OCI-LY1 (cell line): ENCODE measurements at regions not wholly inside any gene's neighbourhood (a gene's known extent, or its start where the extent isn't known, plus 50 kb on each side); places are given as distances from the start of the nearest gene placed in this dataset.

Experiments used
- H2AFZ ChIP-seq: fragments of 200-600 bp; sonication (generic), shearing (Covaris generic); 2 replicates; pipeline ENCODE4 v1.6.0; 2014; ENCODE audit warnings: antibody characterized with exemption, mild to moderate bottlenecking, low read length
- H3F3A ChIP-seq: fragments of 200-600 bp; sonication (generic), shearing (Covaris generic); 2 replicates; pipeline ENCODE4 v1.6.0; 2014; ENCODE audit warnings: mild to moderate bottlenecking, antibody characterized with exemption, low read length, moderate library complexity; ENCODE audit not compliant: insufficient read depth
- H3K27ac ChIP-seq: fragments of 200-600 bp; sonication (generic); 2 replicates; pipeline ENCODE4 v1.5.1; 2014; ENCODE audit warnings: low read length, mixed run types, mild to moderate bottlenecking, low read depth; ENCODE audit not compliant: poor library complexity, severe bottlenecking
- H3K27me3 ChIP-seq: fragments of 200-600 bp; sonication (generic); 2 replicates; pipeline ENCODE4 v1.6.0; 2014; ENCODE audit warnings: antibody characterized with exemption, mild to moderate bottlenecking, low read length, moderate library complexity; ENCODE audit not compliant: insufficient read depth
- H3K36me3 ChIP-seq: fragments of 200-600 bp; sonication (generic); 2 replicates; pipeline ENCODE4 v1.6.1; 2014; ENCODE audit warnings: mild to moderate bottlenecking, antibody characterized with exemption, low read length, moderate library complexity, mixed read lengths; ENCODE audit not compliant: insufficient read depth
- H3K4me1 ChIP-seq: fragments of 200-600 bp; sonication (generic); 2 replicates; pipeline ENCODE4 v1.5.1; 2014; ENCODE audit warnings: mild to moderate bottlenecking, low read length, moderate library complexity; ENCODE audit not compliant: insufficient read depth, severe bottlenecking
- H3K4me2 ChIP-seq: fragments of 200-600 bp; sonication (generic), shearing (Covaris generic); 2 replicates; pipeline ENCODE4 v1.6.1; 2014; ENCODE audit warnings: low read length
- H3K4me3 ChIP-seq: fragments of 200-600 bp; sonication (generic); 2 replicates; pipeline ENCODE4 v1.5.1; 2014; ENCODE audit warnings: low read length, low read depth, mild to moderate bottlenecking, mixed read lengths; ENCODE audit not compliant: poor library complexity, severe bottlenecking
- H3K79me2 ChIP-seq: fragments of 200-600 bp; shearing (Covaris generic); 2 replicates; pipeline ENCODE4 v1.6.1; 2016; ENCODE audit warnings: mixed run types, low read length, mixed read lengths; ENCODE audit not compliant: insufficient read depth
- H3K9ac ChIP-seq: fragments of 200-600 bp; sonication (generic), shearing (Covaris generic); 2 replicates; pipeline ENCODE4 v1.6.1; 2014; ENCODE audit warnings: mild to moderate bottlenecking, low read length, mixed read lengths
- H3K9me2 ChIP-seq: fragments of 200-600 bp; sonication (generic), shearing (Covaris generic); 2 replicates; pipeline ENCODE4 v1.6.1; 2014; ENCODE audit warnings: low read depth, mild to moderate bottlenecking, low read length, mixed read lengths
- H3K9me3 ChIP-seq: fragments of 200-600 bp; shearing (Covaris generic); 2 replicates; pipeline ENCODE4 v1.6.1; 2014; ENCODE audit warnings: low read length, mixed read lengths
- H4K20me1 ChIP-seq: fragments of 200-600 bp; sonication (generic), shearing (Covaris generic); 2 replicates; pipeline ENCODE4 v1.6.0; 2016; ENCODE audit warnings: mild to moderate bottlenecking, low read length; ENCODE audit not compliant: insufficient read depth
- EZH2 ChIP-seq: fragments of 200-600 bp; sonication (generic), shearing (Covaris generic); IDR thresholded peaks from 2 replicates; pipeline ENCODE4 v1.8.0; 2017; ENCODE audit warnings: borderline replicate concordance, mixed run types, mild to moderate bottlenecking, antibody characterized with exemption, low read length, moderate library complexity, mixed read lengths
- TF ChIP-seq, protein P1 (sequence below): fragments of 200-600 bp; sonication (generic), shearing (Covaris generic); IDR thresholded peaks from 2 replicates; pipeline ENCODE4 v1.5.1; 2017; ENCODE audit warnings: mild to moderate bottlenecking, antibody characterized with exemption, low read length, moderate library complexity, mixed read lengths

DNA sequence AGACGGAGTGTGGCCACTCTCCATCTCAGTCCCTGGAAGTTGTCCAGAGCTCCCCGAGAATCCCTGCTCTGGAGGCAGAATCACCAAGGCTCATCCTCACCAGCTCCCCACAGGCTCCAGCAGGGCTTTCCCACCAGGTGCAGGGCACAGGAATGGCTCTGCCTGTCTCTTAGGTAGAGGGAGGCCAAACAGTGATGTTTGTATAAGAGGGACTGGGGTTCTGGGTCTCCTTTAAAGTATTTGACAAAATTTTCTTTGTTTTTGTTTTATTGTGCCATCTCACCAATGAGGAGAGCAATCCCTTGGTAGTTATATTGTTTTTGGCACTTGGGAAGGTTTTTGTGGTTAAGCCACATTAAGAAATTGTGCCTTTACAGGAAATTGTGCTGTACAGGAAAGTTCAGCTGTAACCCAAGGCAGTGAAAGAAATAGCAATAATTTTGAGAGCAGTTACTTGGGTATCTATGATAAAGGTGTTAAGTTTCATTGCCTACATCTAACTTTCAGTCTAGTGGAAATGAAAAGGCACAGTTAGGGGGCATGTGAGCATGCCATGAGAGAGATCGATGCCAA is 219.3 kb upstream of the PRSS58 start:
- Histone ChIP-seq H3K79me2 (no peaks in the 10 kb centered on the region), H3K27ac (no peak overlapping the region), H3F3A (no peaks in the 10 kb centered on the region), H3K9me2 (no peaks in the 10 kb centered on the region), H3K9ac (no peak overlapping the region), H3K27me3 (0 out of 2 replicates have a peak, but pooled peaks cover 4% of the 10 kb centered on the region), H3K4me2 (no peak overlapping the region), H3K36me3 (no peaks in the 10 kb centered on the region), H3K4me3 (no peak overlapping the region), H2AFZ (no peak overlapping the region), H3K9me3 (no peaks in the 10 kb centered on the region), H4K20me1 (no peaks in the 10 kb centered on the region), H3K4me1 (no peaks in the 10 kb centered on the region)
- TF ChIP-seq, protein P1, sequence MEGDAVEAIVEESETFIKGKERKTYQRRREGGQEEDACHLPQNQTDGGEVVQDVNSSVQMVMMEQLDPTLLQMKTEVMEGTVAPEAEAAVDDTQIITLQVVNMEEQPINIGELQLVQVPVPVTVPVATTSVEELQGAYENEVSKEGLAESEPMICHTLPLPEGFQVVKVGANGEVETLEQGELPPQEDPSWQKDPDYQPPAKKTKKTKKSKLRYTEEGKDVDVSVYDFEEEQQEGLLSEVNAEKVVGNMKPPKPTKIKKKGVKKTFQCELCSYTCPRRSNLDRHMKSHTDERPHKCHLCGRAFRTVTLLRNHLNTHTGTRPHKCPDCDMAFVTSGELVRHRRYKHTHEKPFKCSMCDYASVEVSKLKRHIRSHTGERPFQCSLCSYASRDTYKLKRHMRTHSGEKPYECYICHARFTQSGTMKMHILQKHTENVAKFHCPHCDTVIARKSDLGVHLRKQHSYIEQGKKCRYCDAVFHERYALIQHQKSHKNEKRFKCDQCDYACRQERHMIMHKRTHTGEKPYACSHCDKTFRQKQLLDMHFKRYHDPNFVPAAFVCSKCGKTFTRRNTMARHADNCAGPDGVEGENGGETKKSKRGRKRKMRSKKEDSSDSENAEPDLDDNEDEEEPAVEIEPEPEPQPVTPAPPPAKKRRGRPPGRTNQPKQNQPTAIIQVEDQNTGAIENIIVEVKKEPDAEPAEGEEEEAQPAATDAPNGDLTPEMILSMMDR = no peak
- no peak for TF ChIP-seq EZH2

DNA sequence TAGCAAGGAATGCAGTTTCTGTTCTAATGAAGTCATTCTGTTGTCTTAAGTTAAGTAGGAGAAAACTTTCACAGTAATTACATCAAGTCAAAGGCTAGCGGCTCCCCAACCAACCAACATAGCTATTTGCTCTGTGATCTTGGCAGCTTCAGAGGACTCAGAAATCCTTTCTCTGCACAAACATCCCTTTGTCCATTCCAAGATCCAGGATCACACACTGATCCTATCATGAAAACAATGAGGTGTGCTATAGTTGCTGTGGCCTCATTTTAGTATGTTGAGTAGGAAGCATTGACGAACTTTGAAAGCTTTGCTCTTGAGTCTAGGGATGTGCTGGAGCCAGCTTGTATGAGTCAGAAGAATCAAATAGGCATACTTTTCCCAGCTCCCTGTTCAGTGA is 218.2 kb upstream of the PRSS58 start:
- Histone ChIP-seq H3K79me2 (no peaks in the 10 kb centered on the region), H4K20me1 (no peaks in the 10 kb centered on the region), H3K27me3 (0 out of 2 replicates have a peak, but pooled peaks cover 4% of the 10 kb centered on the region), H3K4me3 (no peak overlapping the region), H2AFZ (no peak overlapping the region), H3K4me2 (no peak overlapping the region), H3K27ac (no peak overlapping the region), H3K36me3 (no peaks in the 10 kb centered on the region), H3K9ac (no peak overlapping the region), H3K4me1 (no peaks in the 10 kb centered on the region), H3K9me3 (no peaks in the 10 kb centered on the region), H3F3A (no peaks in the 10 kb centered on the region), H3K9me2 (no peaks in the 10 kb centered on the region)
- TF ChIP-seq, protein P1 = no peak
- TF ChIP-seq EZH2 = no peak

DNA sequence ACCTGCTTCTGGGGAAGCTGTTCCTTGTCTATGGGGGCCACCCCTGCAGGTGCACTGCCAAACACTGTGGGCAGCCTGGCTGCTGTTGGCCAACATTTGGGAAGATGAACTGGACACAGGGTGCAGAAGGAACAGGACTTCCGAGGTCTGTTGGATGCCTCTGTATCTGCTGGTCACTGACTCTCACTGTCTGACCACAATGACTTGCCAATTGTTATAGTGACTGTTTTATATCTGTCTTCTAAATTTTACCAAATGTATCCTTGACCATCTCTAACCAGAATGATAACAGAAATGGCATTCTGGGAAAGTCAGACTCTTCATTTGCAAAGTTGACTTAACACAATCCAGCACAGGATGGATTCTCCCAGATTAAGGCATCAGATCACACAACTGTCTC is 214.0 kb upstream of the PRSS58 start:
- no peaks in the 10 kb centered on the region for H3K27me3 ChIP-seq
- H3K4me1 ChIP-seq = no peaks in the 10 kb centered on the region
- H3K36me3 ChIP-seq = no peaks in the 10 kb centered on the region
- H2AFZ ChIP-seq = no peak overlapping the region
- H3K27ac ChIP-seq = no peak overlapping the region
- no peaks in the 10 kb centered on the region for H3K9me2 ChIP-seq
- H3F3A ChIP-seq = no peaks in the 10 kb centered on the region
- no peak overlapping the region for H3K4me2 ChIP-seq
- no peaks in the 10 kb centered on the region for H3K79me2 ChIP-seq
- H3K4me3 ChIP-seq = no peak overlapping the region
- no peaks in the 10 kb centered on the region for H4K20me1 ChIP-seq
- no peak overlapping the region for H3K9ac ChIP-seq
- TF ChIP-seq, protein P1 = no peak
- TF ChIP-seq EZH2 = no peak
- no peaks in the 10 kb centered on the region for H3K9me3 ChIP-seq
